SK-N-SH treated with all-trans-retinoic acid at 6 μM for 48 hours (cell line): ENCODE measurements at regions not wholly inside any gene's neighbourhood (a gene's known extent, or its start where the extent isn't known, plus 50 kb on each side); places are given as distances from the start of the nearest gene placed in this dataset.

Experiments
- BACH2 ChIP-seq: fragments of 250-450 bp; sonication (Bioruptor Pico); IDR thresholded peaks from 2 replicates; pipeline ENCODE4 v1.9.0; 2021; ENCODE audit warnings: mild to moderate bottlenecking, borderline replicate concordance
- CREB5 ChIP-seq: fragments of 250-450 bp; sonication (Bioruptor Pico); IDR thresholded peaks from 2 replicates; pipeline ENCODE4 v1.5.1; 2020; ENCODE audit warnings: low read depth, mild to moderate bottlenecking, moderate library complexity
- CSDC2 ChIP-seq: fragments of 250-450 bp; sonication (Bioruptor Pico); IDR thresholded peaks from 2 replicates; pipeline ENCODE4 v1.5.0; 2020; ENCODE audit warnings: mild to moderate bottlenecking, moderate library complexity
- GLIS3 ChIP-seq: fragments of 250-450 bp; sonication (Bioruptor Pico); IDR thresholded peaks from 2 replicates; pipeline ENCODE4 v1.5.0; 2020; ENCODE audit warnings: mild to moderate bottlenecking, moderate library complexity
- ISL1 ChIP-seq: fragments of 250-450 bp; sonication (Bioruptor Pico); IDR thresholded peaks from 2 replicates; pipeline ENCODE4 v2.1.2; 2022; ENCODE audit warnings: mild to moderate bottlenecking, moderate library complexity
- PATZ1 ChIP-seq: fragments of 250-450 bp; sonication (Bioruptor Pico); IDR thresholded peaks from 2 replicates; pipeline ENCODE4 v1.8.0; 2020; ENCODE audit warnings: mild to moderate bottlenecking, moderate library complexity, borderline replicate concordance
- RARB ChIP-seq: fragments of 250-450 bp; sonication (Bioruptor Pico); IDR thresholded peaks from 2 replicates; pipeline ENCODE4 v1.8.0; 2021; ENCODE audit warnings: mild to moderate bottlenecking, moderate library complexity
- TSHZ2 ChIP-seq: fragments of 250-450 bp; sonication (Bioruptor Pico); IDR thresholded peaks from 2 replicates; pipeline ENCODE4 v1.5.0; 2020; ENCODE audit warnings: mild to moderate bottlenecking, moderate library complexity
- ZFP3 ChIP-seq: fragments of 250-450 bp; sonication (Bioruptor Pico); IDR thresholded peaks from 2 replicates; pipeline ENCODE4 v1.5.0; 2020; ENCODE audit warnings: mild to moderate bottlenecking, moderate library complexity
- ZFP30 ChIP-seq: fragments of 450-650 bp; formaldehyde crosslinking; IDR thresholded peaks from 2 replicates; pipeline ENCODE4 v1.5.0; 2022; ENCODE audit warnings: mild to moderate bottlenecking, moderate library complexity
- ZNF565 ChIP-seq: fragments of 450-650 bp; formaldehyde crosslinking; conservative IDR thresholded peaks from 2 replicates; pipeline ENCODE4 v1.5.0; 2020; ENCODE audit warnings: low read depth, mild to moderate bottlenecking, moderate library complexity
- ZNF70 ChIP-seq: fragments of 450-650 bp; formaldehyde crosslinking; IDR thresholded peaks from 2 replicates; pipeline ENCODE4 v1.5.0; 2020; ENCODE audit warnings: mild to moderate bottlenecking, moderate library complexity
- ZNF8 ChIP-seq: fragments of 450-650 bp; formaldehyde crosslinking; IDR thresholded peaks from 2 replicates; pipeline ENCODE4 v1.5.0; 2020; ENCODE audit warnings: mild to moderate bottlenecking, moderate library complexity

DNA sequence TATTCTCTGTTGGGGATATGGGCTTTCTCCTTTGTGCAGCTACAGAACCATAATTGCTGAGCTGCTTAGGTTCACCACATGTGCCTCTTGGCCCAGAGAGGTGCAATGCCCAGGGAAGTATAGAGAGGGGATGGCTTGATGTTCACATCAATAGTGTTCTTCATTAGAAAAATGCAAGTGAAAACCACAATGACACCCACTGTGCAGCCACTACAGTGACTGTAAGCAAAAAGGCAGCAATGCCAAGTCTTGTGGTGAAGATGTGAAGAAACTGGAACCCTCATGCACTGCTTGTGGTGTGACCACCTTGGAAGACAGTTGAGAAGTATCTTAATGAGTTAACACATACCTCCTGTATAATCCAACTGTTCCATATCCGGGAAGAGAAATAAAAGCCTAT lies 318.9 kb upstream of the ZMIZ1 start:
- TF ChIP-seq ZNF70 (no peak), ZFP30 (CRISPR knock-in tag) (no peak), ZNF565 (CRISPR knock-in tag) (no peak), RARB (CRISPR knock-in tag) (no peak), PATZ1 (no peak), ZFP3 (no peak), GLIS3 (CRISPR knock-in tag) (no peak), CREB5 (CRISPR knock-in tag) (no peak), ISL1 (CRISPR knock-in tag) (no peak), TSHZ2 (CRISPR knock-in tag) (no peak), BACH2 (CRISPR knock-in tag) (no peak), ZNF8 (CRISPR knock-in tag) (no peak), CSDC2 (no peak)
